MCF 10A (cell line): ENCODE measurements at regions not wholly inside any gene's neighbourhood (a gene's known extent, or its start where the extent isn't known, plus 50 kb on each side); places are given as distances from the start of the nearest gene placed in this dataset.

ENCODE experiments used
- BruUV-seq: library from RNA; stranded (reverse); fragments of 400-500 nt; replicated peaks from 2 replicates; lab custom pipeline; 2021; lab: Mats Ljungman, UMichigan
- CTCF ChIA-PET: fragments of 300-600 bp; sonication (Branson Sonifier 250); formaldehyde crosslinking; extraction: SDS; loops from one replicate; lab custom pipeline; 2021; ENCODE audit warnings: antibody characterized with exemption, inconsistent platforms; lab: Yijun Ruan, JAX
- POLR2A ChIA-PET: fragments of 300-600, 350-650 bp; sonication (Branson Sonifier 250); formaldehyde crosslinking; extraction: SDS; loops from one replicate; lab custom pipeline; 2020; ENCODE audit warnings: antibody characterized with exemption, inconsistent platforms; lab: Yijun Ruan, JAX
- DNase-seq: peaks from one replicate; pipeline ENCODE4 v3.0.0-alpha.2; 2018; ENCODE audit not compliant: unreplicated experiment
- H3K27ac Mint-ChIP-seq: one replicate; pipeline ENCODE4 v1.8.0; 2022; ENCODE audit warnings: mild to moderate bottlenecking, low read depth, mixed read lengths; ENCODE audit not compliant: unreplicated experiment
- H3K27me3 Mint-ChIP-seq: one replicate; pipeline ENCODE4 v1.8.0; 2022; ENCODE audit warnings: mixed read lengths; ENCODE audit not compliant: insufficient read depth, unreplicated experiment
- H3K36me3 Mint-ChIP-seq: one replicate; pipeline ENCODE4 v1.8.0; 2022; ENCODE audit warnings: mild to moderate bottlenecking, moderate library complexity, mixed read lengths; ENCODE audit not compliant: insufficient read depth, unreplicated experiment
- H3K4me1 Mint-ChIP-seq: one replicate; pipeline ENCODE4 v1.8.0; 2022; ENCODE audit warnings: mixed read lengths; ENCODE audit not compliant: insufficient read depth, unreplicated experiment
- H3K4me3 Mint-ChIP-seq: one replicate; pipeline ENCODE4 v1.8.0; 2022; ENCODE audit warnings: mild to moderate bottlenecking, moderate library complexity, mixed read lengths; ENCODE audit not compliant: unreplicated experiment
- H3K9me3 Mint-ChIP-seq: one replicate; pipeline ENCODE4 v1.8.0; 2022; ENCODE audit warnings: mixed read lengths; ENCODE audit not compliant: unreplicated experiment
- CTCF ChIP-seq: fragments of 200-600 bp; IDR thresholded peaks from one replicate; pipeline ENCODE4 v1.8.0; 2022; ENCODE audit warnings: antibody characterized with exemption, mild to moderate bottlenecking; ENCODE audit not compliant: unreplicated experiment
- intact Hi-C: fragments of 100-400 bp; cut with micrococcal nuclease; formaldehyde crosslinking; loops from 2 replicates; pipeline ENCODE4 v1.14.1; 2022

GRCh38 chr1:187763465-187763864 is 934.7 kb downstream of the PLA2G4A start:
- POLR2A ChIA-PET = no interaction called here
- intact Hi-C loops = no loop called here
- H3K9me3 Mint-ChIP-seq = no peaks in the 10 kb centered on the region
- H3K27me3 Mint-ChIP-seq = no peaks in the 10 kb centered on the region
- CTCF ChIA-PET = no interaction called here
- no peak overlapping the region for H3K4me3 Mint-ChIP-seq
- no peak overlapping the region for H3K27ac Mint-ChIP-seq
- no TSS peak for BruUV-seq
- no peaks in the 10 kb centered on the region for H3K4me1 Mint-ChIP-seq
- no peak for TF ChIP-seq CTCF
- no peak for DNase-seq
- H3K36me3 Mint-ChIP-seq = no peaks in the 10 kb centered on the region

GRCh38 chr1:187763976-187764375 is 935.2 kb downstream of the PLA2G4A start:
- no peaks in the 10 kb centered on the region for H3K36me3 Mint-ChIP-seq
- TF ChIP-seq CTCF = no peak
- no peak overlapping the region for H3K27ac Mint-ChIP-seq
- H3K9me3 Mint-ChIP-seq = no peaks in the 10 kb centered on the region
- no peak for DNase-seq
- intact Hi-C loops = no loop called here
- ChIA-PET POLR2A (no interaction called here), CTCF (interaction anchor here (0.6 kb wide), 1 partner anchor 78 kb away, joined by 3 read pairs; no protein-coding TSS in a partner anchor)
- no peak overlapping the region for H3K4me3 Mint-ChIP-seq
- no peaks in the 10 kb centered on the region for H3K4me1 Mint-ChIP-seq
- H3K27me3 Mint-ChIP-seq = no peaks in the 10 kb centered on the region
- BruUV-seq = no TSS peak

DNA sequence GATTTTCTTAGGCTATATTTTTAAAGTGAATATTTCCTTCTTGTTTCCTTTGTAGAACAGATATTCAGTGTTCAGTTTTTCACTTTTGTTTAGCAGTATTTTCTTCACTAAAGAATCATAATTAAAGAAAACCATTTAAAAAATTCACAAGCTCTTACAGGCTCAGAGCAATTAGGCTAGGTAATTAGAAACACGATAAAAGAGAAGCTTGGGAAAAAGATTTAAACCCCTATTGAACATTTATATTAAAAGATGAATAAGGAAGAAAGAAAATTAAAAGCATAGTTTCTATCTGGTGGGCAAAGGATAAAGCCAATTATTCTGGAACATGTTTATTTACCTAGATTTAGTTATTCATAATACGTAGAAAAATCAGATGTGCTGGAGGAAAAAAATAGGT is 942.6 kb downstream of the PLA2G4A start:
- intact Hi-C loops = no loop called here
- ChIA-PET POLR2A (interaction anchor here (0.7 kb wide), 1 partner anchor 200 kb away, joined by 3 read pairs; no protein-coding TSS in a partner anchor), CTCF (no interaction called here)
- DNase-seq = no peak
- no TSS peak for BruUV-seq
- Mint-ChIP-seq H3K36me3 (no peaks in the 10 kb centered on the region), H3K4me1 (no peaks in the 10 kb centered on the region), H3K27me3 (no peaks in the 10 kb centered on the region), H3K4me3 (no peak overlapping the region), H3K27ac (no peak overlapping the region), H3K9me3 (no peaks in the 10 kb centered on the region)
- no peak for TF ChIP-seq CTCF

- no peaks in the 10 kb centered on the region for H3K27me3 Mint-ChIP-seq
- H3K4me1 Mint-ChIP-seq = no peaks in the 10 kb centered on the region
- BruUV-seq = no TSS peak
- no peak for TF ChIP-seq CTCF
- DNase-seq = no peak
- intact Hi-C loops = no loop called here
- no peak overlapping the region for H3K27ac Mint-ChIP-seq
- ChIA-PET POLR2A (interaction anchor here (0.6 kb wide), 1 partner anchor 278 kb away, joined by 4 read pairs; no protein-coding TSS in a partner anchor), CTCF (no interaction called here)
- H3K9me3 Mint-ChIP-seq = no peaks in the 10 kb centered on the region
- H3K4me3 Mint-ChIP-seq = no peak overlapping the region
- no peaks in the 10 kb centered on the region for H3K36me3 Mint-ChIP-seq
Measured at GRCh38 chr1:187773168-187773567, 944.4 kb downstream of the PLA2G4A start.
